CD14-positive monocyte (primary cell): ENCODE measurements at regions not wholly inside any gene's neighbourhood (a gene's known extent, or its start where the extent isn't known, plus 50 kb on each side); places are given as distances from the start of the nearest gene placed in this dataset.
A peak's percentile ranks its signal among the peaks of the same experiment; 100 is the strongest.

Experiments
- DNase-seq, 3 donors: peaks; one replicate each; pipeline ENCODE4 v3.0.0-alpha.2; 2011 to 2022
- H2AFZ ChIP-seq: 2 replicates; pipeline ENCODE4 v1.6.0; 2012; ENCODE audit warnings: mild to moderate bottlenecking, low read depth, low read length, inconsistent platforms; ENCODE audit not compliant: insufficient read depth, poor library complexity, severe bottlenecking
- H3K27ac ChIP-seq, 2 donors: 1 replicate in 1 of 2; 2 replicates in 1 of 2; pipeline ENCODE4 v1.5.1; 2012 to 2013; ENCODE audit warnings: low read length in 2 of 2, control low read depth in 1 of 2, inconsistent platforms in 1 of 2, low read depth in 1 of 2, mild to moderate bottlenecking in 1 of 2
- H3K27me3 ChIP-seq, 2 donors: one replicate each; pipeline versions ENCODE4 v1.6.0 to v1.6.1; 2011 to 2013; ENCODE audit warnings: low read length in 2 of 2; ENCODE audit not compliant: control insufficient read depth in 2 of 2, insufficient read depth in 2 of 2
- H3K36me3 ChIP-seq, 2 donors: replicated peaks in 1 of 2; 1 replicate in 1 of 2; 2 replicates in 1 of 2; pipeline versions ENCODE4 v1.5.1 to v1.6.1; 2012 to 2013; ENCODE audit warnings: low read length in 2 of 2, control low read depth in 1 of 2, inconsistent platforms in 1 of 2, mild to moderate bottlenecking in 1 of 2; ENCODE audit not compliant: insufficient read depth in 2 of 2, control insufficient read depth in 1 of 2
- H3K4me1 ChIP-seq, 2 donors: 1 replicate in 1 of 2; 2 replicates in 1 of 2; pipeline versions ENCODE4 v1.5.1 to v1.6.1; 2012 to 2013; ENCODE audit warnings: low read length in 2 of 2, control low read depth in 1 of 2, inconsistent platforms in 1 of 2, mild to moderate bottlenecking in 1 of 2, moderate library complexity in 1 of 2; ENCODE audit not compliant: insufficient read depth in 2 of 2, control insufficient read depth in 1 of 2
- H3K4me2 ChIP-seq: replicated peaks from 2 replicates; pipeline ENCODE3; 2012; ENCODE audit warnings: low read length, moderate library complexity, mild to moderate bottlenecking; ENCODE audit not compliant: poor library complexity, severe bottlenecking; ENCODE audit errors: extremely low read depth
- H3K4me3 ChIP-seq, 3 experiments: fragments of 200-600 bp in 1 of 3; sonication (generic) in 1 of 3; replicated peaks in 1 of 3; 1 replicate in 2 of 3; 2 replicates in 1 of 3; pipeline ENCODE4 v1.5.1; 2011 to 2013; ENCODE audit warnings: low read length in 3 of 3, mild to moderate bottlenecking in 3 of 3, control low read depth in 2 of 3, low read depth in 2 of 3, inconsistent platforms in 1 of 3, moderate library complexity in 1 of 3
- H3K79me2 ChIP-seq: 2 replicates; pipeline ENCODE4 v1.6.0; 2012; ENCODE audit warnings: mild to moderate bottlenecking, control low read depth, inconsistent platforms, low read length, moderate library complexity; ENCODE audit not compliant: insufficient read depth
- H3K9ac ChIP-seq: 2 replicates; pipeline ENCODE4 v1.6.0; 2017; ENCODE audit warnings: low read length, mild to moderate bottlenecking; ENCODE audit not compliant: insufficient read depth, poor library complexity, severe bottlenecking
- H3K9me3 ChIP-seq, 2 donors: replicated peaks in 1 of 2; 1 replicate in 1 of 2; 2 replicates in 1 of 2; pipeline versions ENCODE4 v1.5.1 to v1.6.1; 2012 to 2013; ENCODE audit warnings: low read length in 2 of 2, control low read depth in 1 of 2; ENCODE audit not compliant: control insufficient read depth in 1 of 2, insufficient read depth in 1 of 2
- H4K20me1 ChIP-seq: 2 replicates; pipeline ENCODE4 v1.6.0; 2012; ENCODE audit warnings: mild to moderate bottlenecking, low read length, control low read depth, moderate library complexity; ENCODE audit not compliant: insufficient read depth
- H3K27ac Mint-ChIP-seq, 7 donors: one replicate each; pipeline ENCODE4 v1.8.0; 2020; ENCODE audit warnings: mild to moderate bottlenecking in 7 of 7, mixed read lengths in 7 of 7, moderate library complexity in 6 of 7, inconsistent platforms in 2 of 7
- H3K27me3 Mint-ChIP-seq, 3 donors: one replicate each; pipeline ENCODE4 v1.8.0; 2021 to 2022; ENCODE audit warnings: low read depth in 3 of 3, mild to moderate bottlenecking in 3 of 3, mixed read lengths in 3 of 3, moderate library complexity in 3 of 3, inconsistent platforms in 1 of 3
- H3K36me3 Mint-ChIP-seq, 2 donors: one replicate each; pipeline ENCODE4 v1.8.0; 2020; ENCODE audit warnings: mixed read lengths in 2 of 2, inconsistent platforms in 1 of 2, mild to moderate bottlenecking in 1 of 2
- H3K4me1 Mint-ChIP-seq: one replicate; pipeline ENCODE4 v1.8.0; 2020; ENCODE audit warnings: mild to moderate bottlenecking, mixed read lengths
- H3K4me3 Mint-ChIP-seq, 2 donors: one replicate each; pipeline ENCODE4 v1.8.0; 2020; ENCODE audit warnings: mild to moderate bottlenecking in 2 of 2, mixed read lengths in 2 of 2, moderate library complexity in 1 of 2
- H3K9me3 Mint-ChIP-seq, 7 donors: one replicate each; pipeline ENCODE4 v1.8.0; 2020 to 2022; ENCODE audit warnings: mixed read lengths in 7 of 7, mild to moderate bottlenecking in 6 of 7, moderate library complexity in 6 of 7, inconsistent platforms in 2 of 7
- CTCF ChIP-seq: fragments of 200-600 bp; IDR thresholded peaks from one replicate; pipeline ENCODE4 v1.8.0; 2022; ENCODE audit warnings: antibody characterized with exemption, mild to moderate bottlenecking
- WGBS: methylation state at CpG from one replicate; pipeline ENCODE4 v1.1.5; 2013; ENCODE audit warnings: missing lambda C conversion rate; ENCODE audit not compliant: insufficient coverage; 5-methylcytosine and 5-hydroxymethylcytosine counted together
- intact Hi-C, 2 donors: fragments of 100-400 bp; cut with micrococcal nuclease; formaldehyde crosslinking; loops; one replicate each; pipeline versions ENCODE4 v1.15.0 to v1.15.1; 2023

DNA sequence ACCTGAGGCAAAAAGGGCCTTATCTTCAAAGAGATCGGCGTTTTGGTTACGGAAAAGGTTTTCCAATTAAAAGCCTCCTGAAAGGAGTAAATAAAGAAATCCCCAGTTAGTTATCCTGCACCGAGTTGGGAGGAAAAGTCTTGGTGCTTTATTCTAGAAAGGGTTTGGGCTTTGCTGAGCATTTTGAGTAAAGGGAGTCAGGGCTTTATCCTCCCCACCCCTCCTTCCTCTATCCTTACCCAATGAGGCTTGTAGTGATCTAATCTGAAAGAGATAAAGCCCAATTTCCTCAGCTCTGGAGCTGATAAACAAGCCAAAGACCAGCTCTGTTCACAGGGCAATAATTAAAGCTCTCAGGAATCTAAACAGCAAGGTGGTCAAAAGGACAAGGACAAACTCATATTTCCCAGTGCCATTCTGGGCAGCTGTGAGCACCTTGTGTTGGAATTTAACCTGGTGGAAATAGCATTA is 188.9 kb upstream of the TSC22D1 start:
- WGBS = no CpG with 5 or more reads among the region's 4 CpGs

DNA sequence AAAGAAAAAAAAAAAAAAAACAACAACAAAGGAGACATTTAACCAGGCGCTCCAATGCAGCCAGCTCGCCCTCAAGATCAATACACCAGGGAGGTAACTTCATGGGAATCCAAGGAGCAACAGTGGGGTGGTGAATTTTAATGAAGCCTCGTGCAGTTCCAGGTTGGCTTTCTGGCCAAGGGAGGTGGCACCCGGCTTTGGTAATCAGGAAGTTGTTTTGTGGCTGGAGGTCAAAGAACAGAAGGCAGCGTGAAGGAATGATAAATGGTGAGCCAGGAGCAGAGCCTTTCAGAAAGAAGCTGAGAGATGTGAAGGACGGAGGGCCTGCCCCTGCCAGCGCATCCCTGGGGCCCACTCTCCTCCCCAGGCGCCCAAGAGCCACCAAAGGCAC is 188.2 kb upstream of the TSC22D1 start:
- H3K4me1 Mint-ChIP-seq = peaks cover 6% of the 10 kb centered on the region
- Histone ChIP-seq H3K4me2 (no peak overlapping the region), H2AFZ (no peak overlapping the region), H4K20me1 (no peaks in the 10 kb centered on the region), H3K9me3 (no peaks in the 10 kb centered on the region), H3K36me3 (no peaks in the 10 kb centered on the region), H3K9ac (no peak overlapping the region), H3K4me3 (no peak overlapping the region), H3K27me3 (no peaks in the 10 kb centered on the region), H3K79me2 (no peaks in the 10 kb centered on the region), H3K27ac (no peak overlapping the region), H3K4me1 (no peaks in the 10 kb centered on the region)
- H3K27me3 Mint-ChIP-seq = peaks cover 5 to 10% (median 6%) of the 10 kb centered on the region in 3 donors
- H3K27ac Mint-ChIP-seq = peak overlapping the region in 1 of 7 donors; percentile 60
- WGBS = 40% methylated on average over 4 of the region's 8 CpGs
- peaks cover 0 to 3% (median 0%) of the 10 kb centered on the region in 7 donors for H3K9me3 Mint-ChIP-seq
- H3K4me3 Mint-ChIP-seq = no peak overlapping the region
- no peaks in the 10 kb centered on the region for H3K36me3 Mint-ChIP-seq
- no peak for TF ChIP-seq CTCF
- DNase-seq = no peak
- intact Hi-C loops = no loop called here

More for the DNA sequence above, 188.9 kb upstream of the TSC22D1 start:
- Mint-ChIP-seq H3K4me3 (no peak overlapping the region), H3K36me3 (no peaks in the 10 kb centered on the region), H3K27ac (no peak overlapping the region), H3K9me3 (peaks cover 0 to 3% (median 0%) of the 10 kb centered on the region in 7 donors), H3K27me3 (peaks cover 5 to 10% (median 6%) of the 10 kb centered on the region in 3 donors), H3K4me1 (peaks cover 6% of the 10 kb centered on the region)
- Histone ChIP-seq H2AFZ (no peak overlapping the region), H3K9ac (no peak overlapping the region), H3K4me1 (no peaks in the 10 kb centered on the region), H3K4me2 (no peak overlapping the region), H4K20me1 (no peaks in the 10 kb centered on the region), H3K27ac (no peak overlapping the region), H3K4me3 (no peak overlapping the region), H3K79me2 (no peaks in the 10 kb centered on the region), H3K27me3 (no peaks in the 10 kb centered on the region), H3K9me3 (no peaks in the 10 kb centered on the region), H3K36me3 (no peaks in the 10 kb centered on the region)
- intact Hi-C loops = no loop called here
- DNase-seq = no peak
- no peak for TF ChIP-seq CTCF
